GM18868 (cell line): ENCODE measurements at regions not wholly inside any gene's neighbourhood (a gene's known extent, or its start where the extent isn't known, plus 50 kb on each side); places are given as distances from the start of the nearest gene placed in this dataset.
A peak's percentile ranks its signal among the peaks of the same experiment; 100 is the strongest.

Source experiments
- ATAC-seq: cut with Tn5 transposase; IDR thresholded peaks from one replicate; pipeline ENCODE4 v1.9.1; 2021; ENCODE audit warnings: mild to moderate bottlenecking, moderate library complexity; ENCODE audit not compliant: unreplicated experiment

DNA sequence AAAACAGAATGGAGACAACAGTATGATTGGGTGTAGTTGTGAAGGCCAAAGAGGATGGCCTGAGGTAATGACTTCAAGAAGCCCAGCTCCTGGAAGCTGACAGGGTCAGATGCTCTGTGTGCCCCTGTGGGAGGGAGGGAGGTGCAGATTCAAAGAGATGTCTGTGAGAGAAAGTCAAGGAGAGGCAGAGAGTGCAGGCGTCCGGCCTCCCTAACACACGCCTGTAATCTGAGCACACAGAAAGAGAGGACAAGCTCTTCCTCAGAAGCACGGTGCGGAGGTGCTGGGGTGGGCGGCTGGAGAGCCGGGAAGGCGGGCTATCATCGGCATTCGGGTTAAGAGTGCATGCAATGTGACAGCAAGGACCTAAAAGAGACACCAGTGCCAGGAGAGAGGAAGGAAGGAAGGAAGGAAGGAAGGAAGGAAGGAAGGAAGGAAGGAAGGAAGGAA lies 238.2 kb upstream of the HES1 start:
- no peak for ATAC-seq

GRCh38 chr3:193899001-193899400 lies 236.9 kb upstream of the HES1 start:
- ATAC-seq = no peak

GRCh38 chr3:193901007-193901406 lies 234.9 kb upstream of the HES1 start:
- ATAC-seq = no peak

GRCh38 chr3:193902607-193903511 lies 233.1 kb upstream of the HES1 start:
- no peak for ATAC-seq

DNA sequence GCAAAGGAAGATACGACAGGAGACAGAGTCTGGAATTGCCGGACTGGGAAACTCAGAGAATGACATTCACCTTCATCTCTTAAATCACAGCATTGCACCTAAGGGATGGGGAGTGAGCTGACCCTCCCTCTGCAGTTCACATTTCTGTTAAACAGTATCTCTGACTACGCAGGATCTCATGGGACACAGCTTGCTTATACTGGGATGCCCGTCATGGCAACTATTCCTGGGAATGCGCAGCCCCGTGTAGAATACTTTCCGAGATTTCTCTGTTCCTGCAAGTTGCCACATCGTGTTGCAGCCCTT lies 232.5 kb upstream of the HES1 start:
- ATAC-seq = no peak

- ATAC-seq = no peak
Measured at GRCh38 chr3:193903966-193904365, 232.0 kb upstream of the HES1 start.

DNA sequence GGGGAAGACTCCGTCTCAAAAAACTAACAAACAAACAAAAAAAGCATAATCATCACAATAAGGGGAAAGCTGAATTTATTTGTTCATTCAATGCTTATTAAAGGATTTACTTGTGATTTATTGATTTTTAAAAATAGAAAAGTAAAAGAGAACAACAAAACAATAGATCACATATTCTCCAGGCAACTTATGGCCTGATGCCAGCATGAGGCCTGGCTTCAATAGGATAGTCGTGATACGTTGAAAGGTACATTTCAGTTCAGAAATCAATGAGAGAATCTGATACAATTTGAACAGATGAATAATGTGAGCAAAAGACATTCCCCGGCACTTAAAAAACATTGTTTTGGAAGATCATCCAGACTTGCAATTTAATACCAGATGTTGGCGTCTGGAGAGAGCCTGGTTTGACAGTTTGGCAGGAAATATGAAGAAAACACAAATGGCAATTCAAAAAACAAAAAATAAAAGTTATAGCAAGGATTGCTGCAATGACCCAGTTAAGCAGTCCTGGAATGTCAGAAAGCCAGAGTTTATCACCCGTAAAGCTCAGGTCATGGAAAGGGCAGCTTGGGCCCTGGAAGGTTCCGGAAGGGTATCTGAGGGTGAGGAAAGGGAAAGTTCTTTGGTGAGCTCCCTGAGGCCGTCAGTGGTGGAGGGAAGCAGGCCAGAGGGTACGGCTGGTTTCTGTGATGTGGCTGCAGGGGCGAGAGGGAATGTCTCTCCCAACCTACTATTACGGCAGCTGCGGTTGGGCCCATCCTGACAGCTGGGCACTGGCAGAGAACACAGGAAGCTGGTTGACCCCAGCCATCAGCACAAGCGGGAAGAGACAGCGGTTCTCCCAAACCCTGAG lies 230.2 kb upstream of the HES1 start:
- ATAC-seq = no peak

- no peak for ATAC-seq
Measured at GRCh38 chr3:193906849-193907410, 229.0 kb upstream of the HES1 start.

DNA sequence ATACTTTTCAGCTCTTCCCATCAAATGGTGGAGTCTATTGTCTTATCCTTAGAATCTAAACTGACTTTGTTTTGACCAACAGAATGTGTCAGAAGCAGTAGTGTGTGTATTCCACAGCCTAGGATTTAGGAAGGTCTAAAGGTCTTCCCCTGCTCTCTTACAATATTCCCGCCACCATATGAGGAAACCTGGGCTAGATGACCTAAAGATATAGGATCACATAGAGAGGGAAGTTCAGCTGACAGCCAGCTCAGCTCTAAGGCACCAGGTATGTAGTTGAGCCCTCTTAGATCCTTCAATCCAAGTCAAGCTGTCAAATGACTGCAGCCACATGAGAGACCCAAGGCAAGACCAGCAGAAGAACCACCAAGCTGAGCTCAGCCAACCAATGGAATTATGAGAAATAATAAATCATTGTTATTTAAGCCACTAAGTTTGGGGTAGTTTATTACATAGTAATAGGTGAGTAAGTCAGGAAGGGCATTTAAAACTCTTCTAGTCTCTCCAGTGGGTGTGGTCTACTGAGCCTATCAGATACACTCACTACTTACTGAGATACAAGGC lies 227.7 kb upstream of the HES1 start:
- ATAC-seq = no peak

DNA sequence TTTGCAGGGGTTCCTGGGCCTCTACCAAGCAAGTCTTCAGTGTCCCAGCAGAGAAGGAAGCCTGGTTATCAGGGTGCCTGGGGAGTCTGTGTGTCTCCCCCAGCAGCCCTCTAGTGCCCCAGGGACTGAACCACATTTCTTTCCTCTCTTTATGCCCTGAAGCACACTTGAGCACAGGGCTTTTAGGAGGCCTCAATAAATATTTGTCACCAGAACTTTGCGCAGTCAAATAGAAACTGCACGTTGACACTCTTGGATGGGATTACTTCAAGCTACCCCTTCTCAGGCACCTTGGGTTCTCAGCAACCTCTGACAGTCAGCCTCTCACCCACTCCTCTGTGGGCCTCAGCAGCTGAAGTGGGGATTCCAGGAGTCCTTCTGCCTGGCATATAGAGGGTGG lies 226.6 kb upstream of the HES1 start:
- ATAC-seq = peak; percentile 90

DNA sequence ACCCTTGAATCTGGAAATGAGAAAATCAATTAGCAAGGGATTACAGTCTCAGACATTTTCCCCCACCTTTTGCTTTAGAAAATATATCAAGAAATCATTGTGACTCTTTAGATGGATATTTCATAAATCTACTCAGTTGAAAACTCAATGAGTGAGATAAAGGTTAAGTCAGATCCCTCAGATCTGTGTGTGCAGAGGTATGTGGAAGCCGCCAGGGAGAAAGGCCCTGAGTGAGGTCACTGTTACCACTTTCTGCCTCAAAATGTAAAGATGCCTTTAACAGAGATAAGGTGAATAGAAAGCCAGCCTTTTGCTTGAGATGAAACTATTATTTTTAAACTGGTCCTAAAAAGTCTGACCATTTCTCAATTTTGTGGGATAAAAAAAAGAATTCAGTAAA lies 225.6 kb upstream of the HES1 start:
- no peak for ATAC-seq

DNA sequence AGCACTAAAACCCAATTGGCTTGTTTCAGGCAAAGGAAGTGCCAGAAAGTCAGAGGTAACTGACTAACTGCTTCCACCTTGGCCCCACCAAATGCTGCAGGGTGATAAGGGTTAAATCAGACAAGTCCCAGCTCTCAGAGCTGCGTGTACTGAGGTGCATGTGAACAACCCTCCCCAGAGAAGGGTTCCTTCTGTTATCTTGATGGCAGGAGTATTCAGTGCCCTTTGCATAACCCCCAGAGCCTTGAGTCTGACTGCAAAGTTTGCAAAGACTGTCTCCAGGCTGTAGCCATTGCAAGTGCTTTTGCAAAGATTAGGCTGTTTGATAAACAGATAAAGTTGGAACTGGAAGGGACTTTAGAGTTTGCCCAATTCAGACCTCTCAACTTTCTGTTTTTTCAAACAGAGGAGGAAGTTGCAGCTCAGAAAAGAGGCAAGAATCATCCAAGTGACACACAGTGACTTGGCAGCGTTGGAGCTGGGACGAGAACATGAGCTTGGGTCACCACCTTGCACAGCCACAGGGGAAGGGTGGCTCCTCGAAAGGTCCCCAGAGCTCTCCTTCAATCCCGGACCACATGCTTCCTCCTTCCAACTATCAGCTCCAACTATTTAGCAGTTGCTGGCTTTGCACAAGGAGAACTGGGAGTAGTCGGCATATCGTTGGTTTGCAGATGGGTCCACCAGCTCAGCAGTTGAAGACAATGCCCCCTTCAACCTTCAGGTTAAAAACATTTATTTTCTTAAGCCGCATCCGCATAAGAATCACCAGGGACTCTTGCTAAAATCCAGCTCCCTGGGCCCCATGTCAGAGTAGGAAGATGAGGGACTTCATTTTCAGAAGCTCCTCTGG lies 224.8 kb upstream of the HES1 start:
- ATAC-seq = no peak

DNA sequence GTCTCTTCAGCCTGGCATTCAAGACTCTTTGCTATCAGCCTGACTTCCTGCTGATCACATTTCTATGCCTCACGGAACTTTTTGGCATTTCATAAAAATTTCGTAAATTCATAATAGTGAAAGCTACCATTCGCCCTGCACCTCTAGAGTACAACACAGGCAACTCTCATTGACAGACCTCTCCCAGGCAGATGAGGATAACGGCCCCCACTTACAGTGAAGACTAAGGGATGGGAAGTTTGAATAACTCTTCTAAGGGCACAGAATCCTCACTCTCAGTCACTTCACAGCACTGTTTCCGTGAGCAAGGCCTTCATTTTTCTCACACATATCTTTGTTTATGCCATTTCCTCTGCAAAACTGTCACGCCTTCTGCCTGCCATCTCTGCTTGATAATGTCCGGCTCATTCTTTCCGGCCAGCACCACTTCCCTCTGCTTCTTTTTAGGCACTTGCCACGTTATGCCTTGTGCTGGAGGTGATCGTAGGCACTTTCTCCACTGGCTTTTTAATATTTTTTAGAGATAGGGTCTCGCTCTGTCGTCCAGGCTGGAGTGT lies 224.1 kb upstream of the HES1 start:
- ATAC-seq = no peak

GRCh38 chr3:193912621-193913178 lies 223.2 kb upstream of the HES1 start:
- ATAC-seq = no peak

GRCh38 chr3:193914602-193915001 lies 221.3 kb upstream of the HES1 start:
- ATAC-seq = no peak

DNA sequence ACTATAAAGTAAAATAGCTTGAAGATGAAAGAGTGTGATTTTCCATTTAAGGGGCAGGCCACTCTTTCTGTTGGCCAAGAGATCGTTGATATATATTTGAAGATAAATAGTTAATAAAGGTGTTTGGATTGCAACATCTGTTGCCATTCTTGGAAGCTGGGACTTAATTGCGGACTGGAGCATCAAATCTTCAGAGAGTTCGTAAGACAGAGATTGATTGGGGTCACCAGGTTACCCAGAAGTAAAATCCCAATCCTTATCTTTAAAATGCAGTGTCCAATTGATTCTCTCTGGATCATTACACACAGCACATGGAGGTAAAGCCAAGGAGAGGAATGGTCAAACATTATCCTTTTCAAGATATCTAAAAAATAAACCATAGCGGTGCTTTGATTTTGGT lies 220.8 kb upstream of the HES1 start:
- no peak for ATAC-seq

- ATAC-seq = no peak
Measured at GRCh38 chr3:193915613-193916012, 220.3 kb upstream of the HES1 start.

GRCh38 chr3:193917158-193917557 lies 218.8 kb upstream of the HES1 start:
- ATAC-seq = no peak

GRCh38 chr3:193921465-193921864 lies 214.5 kb upstream of the HES1 start:
- ATAC-seq = no peak
